ENCODE measurements at regions not wholly inside any gene's neighbourhood (a gene's known extent, or its start where the extent isn't known, plus 50 kb on each side); places are given as distances from the start of the nearest gene placed in this dataset.

- DNase-seq = no peak
Observed at GRCh38 chr6:71399279-71399678, 110.7 kb downstream of the OGFRL1 start.

GRCh38 chr6:71400852-71401251, 112.2 kb downstream of the OGFRL1 start:
- no peak for DNase-seq

GRCh38 chr6:71402096-71402495, 113.5 kb downstream of the OGFRL1 start:
- DNase-seq = no peak

- DNase-seq = no peak
Observed at GRCh38 chr6:71403422-71404134, 115.0 kb downstream of the OGFRL1 start.

GRCh38 chr6:71404145-71404966, 115.7 kb downstream of the OGFRL1 start:
- no peak for DNase-seq

GRCh38 chr6:71404967-71405278, 116.3 kb downstream of the OGFRL1 start:
- DNase-seq = no peak

GRCh38 chr6:71405416-71405815, 116.8 kb downstream of the OGFRL1 start:
- no peak for DNase-seq

- DNase-seq = no peak
Observed at GRCh38 chr6:71406865-71407860, 118.6 kb downstream of the OGFRL1 start.

- no peak for DNase-seq
Observed at GRCh38 chr6:71408787-71409723, 120.4 kb downstream of the OGFRL1 start.

GRCh38 chr6:71410164-71410566, 121.6 kb downstream of the OGFRL1 start:
- DNase-seq = no peak

GRCh38 chr6:71410681-71411080, 122.1 kb downstream of the OGFRL1 start:
- no peak for DNase-seq

- no peak for DNase-seq
Observed at GRCh38 chr6:71411882-71412281, 123.3 kb downstream of the OGFRL1 start.

GRCh38 chr6:71412559-71413140, 124.0 kb downstream of the OGFRL1 start:
- no peak for DNase-seq

- no peak for DNase-seq
Observed at GRCh38 chr6:71414486-71414885, 125.9 kb downstream of the OGFRL1 start.

- DNase-seq = no peak
Observed at GRCh38 chr6:71419217-71420094, 130.8 kb downstream of the OGFRL1 start.

- DNase-seq = peak; percentile 61
Observed at GRCh38 chr6:71420095-71420692, 131.6 kb downstream of the OGFRL1 start.

- peak; percentile 97 for DNase-seq
Observed at GRCh38 chr6:71420693-71421328, 132.2 kb downstream of the OGFRL1 start.

- no peak for DNase-seq
Observed at GRCh38 chr6:71421611-71422010, 133.0 kb downstream of the OGFRL1 start.

- no peak for DNase-seq
Observed at GRCh38 chr6:71430018-71430417, 141.4 kb downstream of the OGFRL1 start.

- no peak for DNase-seq
Observed at GRCh38 chr6:71433441-71433840, 144.8 kb downstream of the OGFRL1 start.

Data from femur (tissue), 1 donor.